22Rv1 (cell line): ENCODE measurements at regions not wholly inside any gene's neighbourhood (a gene's known extent, or its start where the extent isn't known, plus 50 kb on each side); places are given as distances from the start of the nearest gene placed in this dataset.

Experiments
- H3K27ac ChIP-seq: fragments of 450-650 bp; 2 replicates; pipeline ENCODE4 v1.5.1; 2017
- ZFX ChIP-seq: fragments of 450-650 bp; IDR thresholded peaks from 2 replicates; pipeline ENCODE4 v1.6.1; 2017; ENCODE audit warnings: antibody characterized with exemption, borderline replicate concordance
- TF ChIP-seq, protein P1 (sequence below): fragments of 450-650 bp; IDR thresholded peaks from 2 replicates; pipeline ENCODE4 v1.5.1; 2017; ENCODE audit warnings: mild to moderate bottlenecking

DNA sequence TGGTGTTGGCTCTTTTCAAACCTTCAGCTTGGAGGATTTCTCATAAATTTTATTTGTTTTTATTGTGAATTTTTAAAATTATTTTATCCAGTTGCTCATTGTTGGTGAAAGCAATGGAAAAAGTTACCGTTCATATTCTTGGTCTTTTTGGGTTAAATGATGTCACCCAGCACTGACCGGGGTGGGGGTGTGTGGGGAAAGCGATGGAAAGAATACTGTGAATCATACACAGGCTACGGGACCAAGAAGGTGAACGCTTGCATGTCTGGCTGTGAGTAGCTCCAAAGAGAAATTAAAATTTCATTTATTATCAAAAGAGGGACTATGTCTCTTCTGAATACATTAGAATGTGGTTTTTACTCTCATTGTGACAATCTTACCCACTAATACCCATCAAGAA lies 430.1 kb downstream of the AEBP2 start:
- no peak for TF ChIP-seq ZFX
- TF ChIP-seq, protein P1, sequence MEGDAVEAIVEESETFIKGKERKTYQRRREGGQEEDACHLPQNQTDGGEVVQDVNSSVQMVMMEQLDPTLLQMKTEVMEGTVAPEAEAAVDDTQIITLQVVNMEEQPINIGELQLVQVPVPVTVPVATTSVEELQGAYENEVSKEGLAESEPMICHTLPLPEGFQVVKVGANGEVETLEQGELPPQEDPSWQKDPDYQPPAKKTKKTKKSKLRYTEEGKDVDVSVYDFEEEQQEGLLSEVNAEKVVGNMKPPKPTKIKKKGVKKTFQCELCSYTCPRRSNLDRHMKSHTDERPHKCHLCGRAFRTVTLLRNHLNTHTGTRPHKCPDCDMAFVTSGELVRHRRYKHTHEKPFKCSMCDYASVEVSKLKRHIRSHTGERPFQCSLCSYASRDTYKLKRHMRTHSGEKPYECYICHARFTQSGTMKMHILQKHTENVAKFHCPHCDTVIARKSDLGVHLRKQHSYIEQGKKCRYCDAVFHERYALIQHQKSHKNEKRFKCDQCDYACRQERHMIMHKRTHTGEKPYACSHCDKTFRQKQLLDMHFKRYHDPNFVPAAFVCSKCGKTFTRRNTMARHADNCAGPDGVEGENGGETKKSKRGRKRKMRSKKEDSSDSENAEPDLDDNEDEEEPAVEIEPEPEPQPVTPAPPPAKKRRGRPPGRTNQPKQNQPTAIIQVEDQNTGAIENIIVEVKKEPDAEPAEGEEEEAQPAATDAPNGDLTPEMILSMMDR = no peak
- no peak overlapping the region for H3K27ac ChIP-seq

DNA sequence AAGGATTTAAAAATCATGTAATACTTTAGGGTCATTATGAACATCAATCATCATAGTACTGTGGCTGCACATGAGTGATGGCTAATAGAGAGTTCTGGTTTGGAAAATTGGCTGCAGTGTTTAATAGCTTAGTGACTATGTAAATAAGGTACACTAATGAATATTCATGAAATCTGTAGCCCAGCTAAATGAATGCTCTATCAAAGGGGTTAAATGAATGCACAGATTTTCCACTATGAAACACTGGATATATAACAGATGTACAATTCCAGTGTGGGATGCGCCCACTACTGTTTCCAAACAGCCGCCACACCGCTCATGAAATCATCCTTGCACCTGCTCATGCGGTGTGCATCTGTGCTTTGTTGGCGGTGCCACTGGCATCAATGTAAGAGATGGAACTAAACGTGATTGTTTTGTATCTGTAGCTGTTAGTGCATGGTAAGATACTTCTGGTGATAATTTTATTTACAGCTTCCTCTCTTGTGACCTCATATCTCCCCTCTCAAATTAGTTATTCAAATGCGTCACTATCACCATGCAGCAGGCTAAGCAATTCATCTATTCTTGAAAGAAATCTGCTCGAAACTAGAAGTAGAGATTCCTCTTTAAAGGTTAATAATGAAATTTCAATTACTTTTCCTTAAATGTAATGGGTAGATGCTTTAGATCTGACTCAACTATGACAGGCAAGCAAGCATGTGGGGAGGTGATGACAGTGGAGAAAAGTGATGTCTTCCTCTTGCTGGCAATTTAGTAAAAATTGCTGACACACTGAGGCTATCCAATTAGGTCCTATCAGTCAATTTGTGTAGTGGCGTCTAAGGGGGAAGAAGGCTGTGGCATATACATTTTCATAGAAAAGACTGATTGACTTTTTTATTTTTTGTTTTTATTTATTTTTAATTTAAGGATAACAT lies 433.6 kb downstream of the AEBP2 start:
- H3K27ac ChIP-seq = no peak overlapping the region
- TF ChIP-seq, protein P1 = no peak
- TF ChIP-seq ZFX = no peak

DNA sequence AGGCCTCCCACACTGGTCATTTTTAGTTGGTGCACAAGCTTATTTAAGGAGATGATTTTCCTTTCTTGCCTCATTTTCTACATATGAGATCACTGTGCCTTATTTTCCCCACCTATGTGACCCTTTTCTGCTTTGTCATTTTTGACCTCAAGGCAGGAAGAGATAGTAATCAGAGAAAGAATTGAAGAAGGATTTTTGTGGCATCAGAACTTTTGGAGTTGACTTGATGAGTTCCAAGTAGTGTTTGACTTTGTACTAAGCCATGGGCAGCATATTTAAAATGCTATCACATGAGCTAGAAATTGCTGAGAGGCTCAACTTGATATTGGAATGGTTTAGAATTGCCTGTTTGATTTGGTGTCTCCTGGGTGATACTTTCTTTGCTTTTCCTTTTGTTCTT lies 440.8 kb downstream of the AEBP2 start:
- TF ChIP-seq ZFX = no peak
- TF ChIP-seq, protein P1 = no peak
- H3K27ac ChIP-seq = no peak overlapping the region

DNA sequence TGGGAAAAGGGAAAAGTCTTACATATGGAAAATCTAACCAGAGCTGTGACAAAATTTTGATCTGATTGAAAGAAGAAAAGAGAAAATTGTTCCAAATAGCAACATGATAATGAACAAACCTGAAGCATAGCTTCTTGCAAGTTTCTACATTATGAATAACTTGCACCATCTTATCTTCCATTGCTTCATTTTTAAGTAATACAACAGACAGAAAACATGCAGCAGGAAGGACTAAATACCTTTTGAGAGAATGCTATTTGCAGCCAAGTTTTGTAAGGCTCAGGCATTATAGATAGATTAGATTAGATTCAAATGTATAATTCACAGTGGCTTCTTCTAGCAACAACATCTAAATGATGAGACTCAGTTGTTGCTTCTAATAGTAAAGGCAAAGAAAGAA lies 441.4 kb downstream of the AEBP2 start:
- TF ChIP-seq ZFX = no peak
- TF ChIP-seq, protein P1 = no peak

DNA sequence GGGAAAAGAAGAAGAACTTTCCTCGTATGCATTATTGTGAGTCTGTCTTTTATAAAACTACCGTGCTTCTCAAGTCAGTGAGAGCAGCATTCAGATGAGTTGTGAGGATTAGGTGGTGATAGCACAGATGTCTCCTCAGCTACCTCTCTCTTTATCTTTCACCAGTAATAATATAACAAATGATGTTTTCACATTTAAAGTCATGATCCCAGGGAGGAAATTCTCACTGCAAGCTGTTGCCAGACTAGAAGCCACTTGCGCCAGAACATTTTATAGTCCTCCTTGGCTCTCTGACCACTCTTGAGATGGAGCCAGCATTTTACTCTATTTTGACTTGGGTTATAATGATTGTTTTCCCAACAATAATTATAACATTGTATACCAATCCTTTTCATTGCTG lies 443.1 kb downstream of the AEBP2 start:
- TF ChIP-seq ZFX = no peak
- TF ChIP-seq, protein P1 = no peak
- no peak overlapping the region for H3K27ac ChIP-seq

More for the DNA sequence above, 441.4 kb downstream of the AEBP2 start:
- no peak overlapping the region for H3K27ac ChIP-seq

DNA sequence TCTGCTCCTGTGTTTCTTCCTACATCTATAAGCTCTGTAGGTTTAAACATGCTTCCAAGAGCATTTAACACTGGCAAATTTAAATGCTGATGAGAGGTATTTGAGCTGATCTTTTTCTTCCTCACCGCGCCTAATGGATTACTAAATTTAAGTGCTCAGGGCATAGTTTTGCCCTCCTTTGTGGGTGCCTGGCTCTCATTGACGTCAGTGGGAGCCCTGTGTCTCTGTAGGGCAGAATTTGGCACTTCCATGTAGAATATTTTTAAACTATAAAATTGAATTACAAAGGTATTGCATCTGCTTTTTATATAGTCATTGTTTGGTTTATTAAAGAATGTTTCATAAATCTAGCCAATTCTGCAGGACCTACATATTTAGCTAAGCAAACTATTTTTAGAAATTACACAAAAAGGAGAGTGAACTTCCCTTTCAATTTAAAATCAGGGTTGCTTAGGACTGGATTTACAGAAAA lies 444.8 kb downstream of the AEBP2 start:
- H3K27ac ChIP-seq = no peak overlapping the region
- TF ChIP-seq, protein P1 = no peak
- no peak for TF ChIP-seq ZFX

DNA sequence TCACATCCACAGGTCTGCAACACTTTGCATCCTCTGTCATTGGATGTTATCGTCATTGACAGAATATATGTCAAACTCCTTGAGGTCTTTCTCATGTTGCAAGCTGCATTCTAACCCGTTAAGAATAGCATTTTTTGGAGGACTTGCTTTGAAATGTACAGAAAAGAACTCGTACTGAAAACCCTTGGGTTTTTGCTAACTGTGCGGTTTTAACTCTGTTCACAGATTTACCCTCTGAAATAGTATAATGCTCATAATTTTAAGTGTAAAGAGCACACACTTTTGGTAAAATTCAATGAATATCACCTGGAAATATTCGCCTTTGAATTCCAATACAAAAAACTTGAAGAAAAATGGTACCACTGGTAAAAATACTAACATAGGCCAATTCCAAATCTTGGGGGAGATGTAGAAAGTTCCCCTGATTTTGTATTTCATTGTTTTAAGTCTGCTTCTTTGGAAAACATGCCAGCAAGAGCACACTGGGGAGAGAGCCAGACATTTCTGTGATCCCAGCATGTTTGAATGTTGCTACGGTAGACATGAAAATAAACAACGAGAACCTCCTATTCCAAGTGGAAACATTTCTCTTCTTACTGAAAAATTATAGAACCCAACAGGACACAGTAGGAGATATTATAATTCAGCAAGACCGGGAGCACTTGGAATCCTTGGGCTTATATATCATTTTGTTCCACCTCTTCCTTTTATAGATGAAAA lies 446.0 kb downstream of the AEBP2 start:
- H3K27ac ChIP-seq = no peak overlapping the region

More for the DNA sequence above, 446.0 kb downstream of the AEBP2 start:
- TF ChIP-seq, protein P1 = no peak
- no peak for TF ChIP-seq ZFX
